ENCODE measurements at regions not wholly inside any gene's neighbourhood (a gene's known extent, or its start where the extent isn't known, plus 50 kb on each side); places are given as distances from the start of the nearest gene placed in this dataset.

DNA sequence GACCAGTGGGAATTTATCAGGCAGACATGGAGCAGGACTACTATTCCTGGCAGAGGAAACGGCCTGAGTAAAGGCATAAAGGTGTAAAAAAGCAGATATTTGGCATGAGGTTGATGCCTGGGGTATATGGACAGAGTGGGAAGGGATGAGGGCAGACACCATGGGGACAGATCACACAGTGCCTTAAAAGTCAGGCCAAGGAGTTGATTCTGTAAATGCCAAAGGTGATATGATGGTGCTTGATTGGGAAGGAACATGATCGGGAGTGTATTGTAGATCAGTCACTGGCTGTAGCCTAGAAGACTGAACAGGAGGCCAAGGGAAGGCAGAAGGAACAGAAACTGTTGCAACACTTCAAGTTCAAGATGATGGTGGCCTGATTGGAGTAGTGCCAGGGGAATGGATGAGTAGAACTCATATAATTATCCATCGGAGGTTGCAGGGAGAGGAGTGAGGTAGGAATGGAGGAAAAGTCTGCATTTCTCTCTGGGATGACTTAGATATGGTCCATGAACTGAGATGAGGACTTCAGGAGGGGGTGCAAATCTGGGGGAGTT lies 594.3 kb upstream of the KLF4 start:
- TF ChIP-seq, protein P1, sequence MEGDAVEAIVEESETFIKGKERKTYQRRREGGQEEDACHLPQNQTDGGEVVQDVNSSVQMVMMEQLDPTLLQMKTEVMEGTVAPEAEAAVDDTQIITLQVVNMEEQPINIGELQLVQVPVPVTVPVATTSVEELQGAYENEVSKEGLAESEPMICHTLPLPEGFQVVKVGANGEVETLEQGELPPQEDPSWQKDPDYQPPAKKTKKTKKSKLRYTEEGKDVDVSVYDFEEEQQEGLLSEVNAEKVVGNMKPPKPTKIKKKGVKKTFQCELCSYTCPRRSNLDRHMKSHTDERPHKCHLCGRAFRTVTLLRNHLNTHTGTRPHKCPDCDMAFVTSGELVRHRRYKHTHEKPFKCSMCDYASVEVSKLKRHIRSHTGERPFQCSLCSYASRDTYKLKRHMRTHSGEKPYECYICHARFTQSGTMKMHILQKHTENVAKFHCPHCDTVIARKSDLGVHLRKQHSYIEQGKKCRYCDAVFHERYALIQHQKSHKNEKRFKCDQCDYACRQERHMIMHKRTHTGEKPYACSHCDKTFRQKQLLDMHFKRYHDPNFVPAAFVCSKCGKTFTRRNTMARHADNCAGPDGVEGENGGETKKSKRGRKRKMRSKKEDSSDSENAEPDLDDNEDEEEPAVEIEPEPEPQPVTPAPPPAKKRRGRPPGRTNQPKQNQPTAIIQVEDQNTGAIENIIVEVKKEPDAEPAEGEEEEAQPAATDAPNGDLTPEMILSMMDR (IDR thresholded peaks at IDR 0.05) = no peak
- TF ChIP-seq POLR2A (IDR thresholded peaks at IDR 0.05) = no peak

Data from right lobe of liver (tissue), 4 donors.